ENCODE measurements at regions not wholly inside any gene's neighbourhood (a gene's known extent, or its start where the extent isn't known, plus 50 kb on each side); places are given as distances from the start of the nearest gene placed in this dataset.

DNA sequence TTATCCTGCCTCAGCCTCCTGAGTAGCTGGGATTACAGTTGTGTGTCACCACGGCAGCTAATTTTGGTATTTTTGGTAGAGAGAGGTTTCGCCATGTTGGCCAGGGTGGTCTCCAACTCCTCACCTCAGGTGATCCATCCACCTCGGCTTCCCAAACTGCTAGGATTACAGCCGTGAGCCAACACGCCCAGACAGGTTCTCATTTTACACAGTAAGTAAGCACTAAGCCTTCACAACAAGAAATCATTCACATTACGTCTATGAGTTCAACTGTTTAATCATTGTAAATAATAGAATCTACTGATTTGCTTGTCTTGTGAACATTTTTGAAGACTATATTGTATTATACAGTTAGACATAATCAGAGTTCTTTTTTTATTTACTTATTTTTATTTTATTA, 131.5 kb upstream of the LRATD1 start:
- no peaks in the 10 kb centered on the region for H3K36me3 ChIP-seq (ENCODE audit: control insufficient read depth in 2 of 2, insufficient read depth in 2 of 2, low read length in 1 of 2)
- H3K4me3 ChIP-seq: no peak overlapping the region
- no peak overlapping the region for H3K4me2 ChIP-seq (ENCODE audit: control insufficient read depth, insufficient read depth)
- intact Hi-C loops (cut with micrococcal nuclease; ENCODE audit: unreplicated experiment) (no loop called here), in situ Hi-C loops (cut with MboI) (no loop called here)
- FAIRE-seq (no peak), DNase-seq (ENCODE audit: low read depth, low spot score) (no peak), ATAC-seq (no peak)
- H3K27me3 ChIP-seq (replicated peaks in 1 of 2; ENCODE audit: control insufficient read depth in 2 of 2, insufficient read depth in 2 of 2, low read length in 1 of 2): no peaks in the 10 kb centered on the region
- 45% methylated on average over 6 of the region's 6 CpGs for WGBS (ENCODE audit: insufficient coverage, insufficient replicate concordance, low lambda C conversion rate, missing lambda C conversion rate)
- H3K9ac ChIP-seq (ENCODE audit: control insufficient read depth, insufficient read depth, low read length): no peak overlapping the region
- no peaks in the 10 kb centered on the region for H3K4me1 ChIP-seq (ENCODE audit: control insufficient read depth, insufficient read depth, low read length)
- no peaks in the 10 kb centered on the region for H3K79me2 ChIP-seq (ENCODE audit: control insufficient read depth, insufficient read depth, low read length)
- ChIA-PET CTCF (no interaction called here), RAD21 (ENCODE audit: unreplicated experiment) (no interaction called here), POLR2A (no interaction called here), SMC1A (ENCODE audit: uncharacterized antibody, unreplicated experiment) (no interaction called here)
- no TSS peak for BruUV-seq (replicated peaks)
- TF ChIP-seq, protein P1, sequence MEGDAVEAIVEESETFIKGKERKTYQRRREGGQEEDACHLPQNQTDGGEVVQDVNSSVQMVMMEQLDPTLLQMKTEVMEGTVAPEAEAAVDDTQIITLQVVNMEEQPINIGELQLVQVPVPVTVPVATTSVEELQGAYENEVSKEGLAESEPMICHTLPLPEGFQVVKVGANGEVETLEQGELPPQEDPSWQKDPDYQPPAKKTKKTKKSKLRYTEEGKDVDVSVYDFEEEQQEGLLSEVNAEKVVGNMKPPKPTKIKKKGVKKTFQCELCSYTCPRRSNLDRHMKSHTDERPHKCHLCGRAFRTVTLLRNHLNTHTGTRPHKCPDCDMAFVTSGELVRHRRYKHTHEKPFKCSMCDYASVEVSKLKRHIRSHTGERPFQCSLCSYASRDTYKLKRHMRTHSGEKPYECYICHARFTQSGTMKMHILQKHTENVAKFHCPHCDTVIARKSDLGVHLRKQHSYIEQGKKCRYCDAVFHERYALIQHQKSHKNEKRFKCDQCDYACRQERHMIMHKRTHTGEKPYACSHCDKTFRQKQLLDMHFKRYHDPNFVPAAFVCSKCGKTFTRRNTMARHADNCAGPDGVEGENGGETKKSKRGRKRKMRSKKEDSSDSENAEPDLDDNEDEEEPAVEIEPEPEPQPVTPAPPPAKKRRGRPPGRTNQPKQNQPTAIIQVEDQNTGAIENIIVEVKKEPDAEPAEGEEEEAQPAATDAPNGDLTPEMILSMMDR (IDR thresholded peaks at IDR 0.05 in 2 of 3, conservative IDR thresholded peaks at IDR 0.05 in 1 of 3; ENCODE audit: control insufficient read depth in 2 of 3, extremely low read depth in 1 of 3, insufficient read depth in 1 of 3, low read depth in 3 of 3, low read length in 3 of 3): no peak
- TF ChIP-seq CHD2 (IDR thresholded peaks at IDR 0.05; ENCODE audit: borderline replicate concordance, low read depth, low read length) (no peak), JUNB (IDR thresholded peaks at IDR 0.05) (no peak), CBFB (IDR thresholded peaks at IDR 0.05; ENCODE audit: low read depth) (no peak), ZNF622 (IDR thresholded peaks at IDR 0.05) (no peak), BRCA1 (IDR thresholded peaks at IDR 0.05; ENCODE audit: low read depth, low read length) (no peak), ZNF24 (IDR thresholded peaks at IDR 0.05) (no peak), HDAC2 (IDR thresholded peaks at IDR 0.05) (no peak), CEBPB (IDR thresholded peaks at IDR 0.05; ENCODE audit: borderline replicate concordance in 1 of 2, low read depth in 2 of 2, low read length in 2 of 2) (no peak), SUZ12 (IDR thresholded peaks at IDR 0.05; ENCODE audit: unreplicated experiment) (no peak), POLR2AphosphoS2 (IDR thresholded peaks at IDR 0.05; ENCODE audit: low read depth, low read length) (no peak), DPF2 (IDR thresholded peaks at IDR 0.05) (no peak)
- TF ChIP-seq, protein P2, sequence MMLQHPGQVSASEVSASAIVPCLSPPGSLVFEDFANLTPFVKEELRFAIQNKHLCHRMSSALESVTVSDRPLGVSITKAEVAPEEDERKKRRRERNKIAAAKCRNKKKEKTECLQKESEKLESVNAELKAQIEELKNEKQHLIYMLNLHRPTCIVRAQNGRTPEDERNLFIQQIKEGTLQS (IDR thresholded peaks at IDR 0.05; ENCODE audit: borderline replicate concordance, extremely low read depth, low read depth, low read length): no peak
- TF ChIP-seq, protein P3, sequence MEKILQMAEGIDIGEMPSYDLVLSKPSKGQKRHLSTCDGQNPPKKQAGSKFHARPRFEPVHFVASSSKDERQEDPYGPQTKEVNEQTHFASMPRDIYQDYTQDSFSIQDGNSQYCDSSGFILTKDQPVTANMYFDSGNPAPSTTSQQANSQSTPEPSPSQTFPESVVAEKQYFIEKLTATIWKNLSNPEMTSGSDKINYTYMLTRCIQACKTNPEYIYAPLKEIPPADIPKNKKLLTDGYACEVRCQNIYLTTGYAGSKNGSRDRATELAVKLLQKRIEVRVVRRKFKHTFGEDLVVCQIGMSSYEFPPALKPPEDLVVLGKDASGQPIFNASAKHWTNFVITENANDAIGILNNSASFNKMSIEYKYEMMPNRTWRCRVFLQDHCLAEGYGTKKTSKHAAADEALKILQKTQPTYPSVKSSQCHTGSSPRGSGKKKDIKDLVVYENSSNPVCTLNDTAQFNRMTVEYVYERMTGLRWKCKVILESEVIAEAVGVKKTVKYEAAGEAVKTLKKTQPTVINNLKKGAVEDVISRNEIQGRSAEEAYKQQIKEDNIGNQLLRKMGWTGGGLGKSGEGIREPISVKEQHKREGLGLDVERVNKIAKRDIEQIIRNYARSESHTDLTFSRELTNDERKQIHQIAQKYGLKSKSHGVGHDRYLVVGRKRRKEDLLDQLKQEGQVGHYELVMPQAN (conservative IDR thresholded peaks at IDR 0.05): no peak
- TF ChIP-seq, protein P4, sequence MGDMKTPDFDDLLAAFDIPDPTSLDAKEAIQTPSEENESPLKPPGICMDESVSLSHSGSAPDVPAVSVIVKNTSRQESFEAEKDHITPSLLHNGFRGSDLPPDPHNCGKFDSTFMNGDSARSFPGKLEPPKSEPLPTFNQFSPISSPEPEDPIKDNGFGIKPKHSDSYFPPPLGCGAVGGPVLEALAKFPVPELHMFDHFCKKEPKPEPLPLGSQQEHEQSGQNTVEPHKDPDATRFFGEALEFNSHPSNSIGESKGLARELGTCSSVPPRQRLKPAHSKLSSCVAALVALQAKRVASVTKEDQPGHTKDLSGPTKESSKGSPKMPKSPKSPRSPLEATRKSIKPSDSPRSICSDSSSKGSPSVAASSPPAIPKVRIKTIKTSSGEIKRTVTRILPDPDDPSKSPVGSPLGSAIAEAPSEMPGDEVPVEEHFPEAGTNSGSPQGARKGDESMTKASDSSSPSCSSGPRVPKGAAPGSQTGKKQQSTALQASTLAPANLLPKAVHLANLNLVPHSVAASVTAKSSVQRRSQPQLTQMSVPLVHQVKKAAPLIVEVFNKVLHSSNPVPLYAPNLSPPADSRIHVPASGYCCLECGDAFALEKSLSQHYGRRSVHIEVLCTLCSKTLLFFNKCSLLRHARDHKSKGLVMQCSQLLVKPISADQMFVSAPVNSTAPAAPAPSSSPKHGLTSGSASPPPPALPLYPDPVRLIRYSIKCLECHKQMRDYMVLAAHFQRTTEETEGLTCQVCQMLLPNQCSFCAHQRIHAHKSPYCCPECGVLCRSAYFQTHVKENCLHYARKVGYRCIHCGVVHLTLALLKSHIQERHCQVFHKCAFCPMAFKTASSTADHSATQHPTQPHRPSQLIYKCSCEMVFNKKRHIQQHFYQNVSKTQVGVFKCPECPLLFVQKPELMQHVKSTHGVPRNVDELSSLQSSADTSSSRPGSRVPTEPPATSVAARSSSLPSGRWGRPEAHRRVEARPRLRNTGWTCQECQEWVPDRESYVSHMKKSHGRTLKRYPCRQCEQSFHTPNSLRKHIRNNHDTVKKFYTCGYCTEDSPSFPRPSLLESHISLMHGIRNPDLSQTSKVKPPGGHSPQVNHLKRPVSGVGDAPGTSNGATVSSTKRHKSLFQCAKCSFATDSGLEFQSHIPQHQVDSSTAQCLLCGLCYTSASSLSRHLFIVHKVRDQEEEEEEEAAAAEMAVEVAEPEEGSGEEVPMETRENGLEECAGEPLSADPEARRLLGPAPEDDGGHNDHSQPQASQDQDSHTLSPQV (IDR thresholded peaks at IDR 0.05): no peak
- TF ChIP-seq, protein P5, sequence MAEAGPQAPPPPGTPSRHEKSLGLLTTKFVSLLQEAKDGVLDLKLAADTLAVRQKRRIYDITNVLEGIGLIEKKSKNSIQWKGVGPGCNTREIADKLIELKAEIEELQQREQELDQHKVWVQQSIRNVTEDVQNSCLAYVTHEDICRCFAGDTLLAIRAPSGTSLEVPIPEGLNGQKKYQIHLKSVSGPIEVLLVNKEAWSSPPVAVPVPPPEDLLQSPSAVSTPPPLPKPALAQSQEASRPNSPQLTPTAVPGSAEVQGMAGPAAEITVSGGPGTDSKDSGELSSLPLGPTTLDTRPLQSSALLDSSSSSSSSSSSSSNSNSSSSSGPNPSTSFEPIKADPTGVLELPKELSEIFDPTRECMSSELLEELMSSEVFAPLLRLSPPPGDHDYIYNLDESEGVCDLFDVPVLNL (IDR thresholded peaks at IDR 0.05; ENCODE audit: low read depth, low read length): no peak
- H4K20me1 ChIP-seq (ENCODE audit: control insufficient read depth, insufficient read depth): no peaks in the 10 kb centered on the region
- H3K27ac ChIP-seq (ENCODE audit: control insufficient read depth, insufficient read depth): no peak overlapping the region
- H2AFZ ChIP-seq (ENCODE audit: control insufficient read depth, low read depth, low read length): no peak overlapping the region
- H3K9me3 ChIP-seq (replicated peaks; ENCODE audit: control insufficient read depth, insufficient read depth, low read length): no peaks in the 10 kb centered on the region
